AG04449 (cell line): ENCODE measurements at regions not wholly inside any gene's neighbourhood (a gene's known extent, or its start where the extent isn't known, plus 50 kb on each side); places are given as distances from the start of the nearest gene placed in this dataset.

Experiments used
- CTCF ChIA-PET: fragments of 350-600 bp; formaldehyde crosslinking; extraction: SDS; loops from one replicate; lab custom pipeline; 2021; ENCODE audit warnings: antibody characterized with exemption; lab: Yijun Ruan, JAX
- POLR2A ChIA-PET: fragments of 400-600, 350-600 bp; formaldehyde crosslinking; extraction: SDS; loops from one replicate; lab custom pipeline; 2020; ENCODE audit warnings: antibody characterized with exemption, inconsistent platforms; lab: Yijun Ruan, JAX
- DNase-seq: peaks from one replicate; pipeline ENCODE4 v3.0.0-alpha.2; 2010; ENCODE audit warnings: low read depth, low spot score
- H3K4me3 ChIP-seq: 2 replicates; pipeline ENCODE4 v1.5.1; 2011; ENCODE audit warnings: low read depth, mild to moderate bottlenecking, control low read depth, low read length
- CTCF ChIP-seq: IDR thresholded peaks from one replicate; pipeline ENCODE4 v1.5.1; 2011; ENCODE audit warnings: mild to moderate bottlenecking, moderate library complexity, low read length, control low read depth, inconsistent platforms; ENCODE audit not compliant: insufficient read depth; ENCODE audit errors: missing control alignments

- POLR2A ChIA-PET = interaction anchor here (0.7 kb wide), 1 partner anchor 9 kb away, joined by 4 read pairs; no protein-coding TSS in a partner anchor
- no peak for DNase-seq
- CTCF ChIA-PET = no interaction called here
- no peak overlapping the region for H3K4me3 ChIP-seq
- TF ChIP-seq CTCF = no peak
These were observed 386.5 kb downstream of the GADD45G start for GRCh38 chr9:89991204-89991790.

DNA sequence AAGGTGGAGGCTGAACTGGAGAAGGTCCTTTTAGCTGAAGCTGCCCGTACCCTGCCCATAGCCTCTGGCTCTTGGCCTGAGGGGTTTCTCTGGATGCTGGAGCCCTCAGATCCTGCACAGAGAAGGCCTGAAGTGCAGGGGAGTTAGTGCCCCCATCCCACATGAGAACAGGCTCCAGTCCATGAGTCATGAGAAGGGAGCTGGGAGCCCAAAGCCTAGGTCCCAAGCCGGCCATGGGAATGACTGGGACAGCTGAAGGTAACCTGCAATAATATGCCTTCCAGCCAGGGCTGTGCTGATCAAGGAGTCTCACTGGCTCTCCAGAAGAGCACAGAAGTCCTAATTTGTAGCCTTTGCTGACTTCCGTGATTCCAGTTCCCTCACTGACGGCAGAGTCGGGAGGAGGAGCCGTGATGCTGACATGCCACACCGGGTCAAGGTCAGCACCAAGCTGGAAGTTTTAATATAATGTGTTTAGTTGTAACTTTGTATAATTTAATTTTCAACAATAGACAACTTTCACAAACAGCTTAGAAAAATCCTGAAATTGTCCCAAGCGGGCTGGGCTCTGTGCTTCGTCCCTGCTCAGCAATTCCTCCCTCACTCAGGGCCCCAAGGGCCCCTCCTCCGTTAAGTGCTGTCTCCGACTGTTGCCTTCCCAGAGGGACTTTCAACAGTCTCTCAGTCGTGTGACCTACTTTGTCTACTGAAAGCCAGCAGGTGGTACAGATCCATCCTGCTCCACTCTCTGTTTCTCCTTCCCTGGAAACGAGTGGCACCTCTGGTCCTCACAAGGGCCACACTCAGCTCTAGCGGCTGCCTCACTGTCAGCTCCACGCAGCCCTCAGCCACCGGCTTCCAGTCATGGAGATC lies 387.8 kb downstream of the GADD45G start:
- CTCF ChIA-PET = interaction anchor here (1.3 kb wide), 1 partner anchor 390 kb away, joined by 3 read pairs; no protein-coding TSS in a partner anchor
- no peak for DNase-seq
- POLR2A ChIA-PET = no interaction called here
- no peak overlapping the region for H3K4me3 ChIP-seq
- TF ChIP-seq CTCF = no peak

DNA sequence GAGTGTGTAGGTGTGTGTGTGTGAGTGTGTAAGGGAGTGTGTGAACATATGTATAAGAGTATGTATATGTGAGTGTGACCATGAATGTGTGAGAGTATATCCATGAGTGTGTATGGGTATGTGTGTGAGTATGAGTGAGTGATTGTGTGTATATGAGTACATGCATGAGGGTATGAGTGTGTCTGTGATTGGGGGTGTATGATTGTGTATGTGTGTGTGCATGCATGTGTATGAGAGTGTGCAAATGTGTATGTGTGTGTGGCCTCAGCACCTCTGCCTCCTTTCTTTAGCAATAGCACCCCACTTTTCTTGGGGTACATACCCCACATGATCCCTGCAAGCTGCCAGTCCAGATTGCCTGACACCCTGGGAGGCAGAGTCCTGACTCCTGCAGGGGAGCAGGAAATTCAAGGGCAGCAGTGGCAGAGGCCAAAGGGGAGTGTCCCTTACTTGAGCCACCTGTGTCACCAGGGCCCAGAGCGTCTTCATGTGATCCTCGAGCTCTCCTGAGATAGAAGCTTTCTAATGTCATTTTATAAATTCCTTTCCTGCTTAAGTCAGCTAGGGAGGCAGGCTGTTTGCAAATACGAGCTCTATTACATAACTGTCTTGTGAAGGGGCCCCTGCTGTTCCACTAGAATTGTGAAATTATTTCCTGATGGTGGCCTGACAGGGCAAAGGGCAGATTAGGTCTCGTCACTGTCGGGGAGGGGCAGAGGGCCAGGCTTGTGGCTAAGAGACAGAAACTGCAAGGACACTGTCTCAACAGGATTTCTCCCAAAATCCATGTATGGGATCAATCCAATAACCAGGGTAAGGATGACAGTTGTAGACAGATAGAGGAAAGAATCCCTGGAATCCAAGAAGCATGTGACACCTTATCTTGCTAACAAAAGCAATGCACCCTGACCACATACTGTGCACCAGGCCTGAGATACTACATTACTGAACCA lies 389.1 kb downstream of the GADD45G start:
- no peak overlapping the region for H3K4me3 ChIP-seq
- ChIA-PET CTCF (interaction anchor here (1.0 kb wide), 1 partner anchor 390 kb away, joined by 3 read pairs; no protein-coding TSS in a partner anchor), POLR2A (no interaction called here)
- TF ChIP-seq CTCF = no peak
- no peak for DNase-seq

- ChIA-PET POLR2A (no interaction called here), CTCF (interaction anchor here (1.3 kb wide), 1 partner anchor 12 kb away, joined by 4 read pairs; no protein-coding TSS in a partner anchor)
- no peak for DNase-seq
- no peak overlapping the region for H3K4me3 ChIP-seq
- no peak for TF ChIP-seq CTCF
These were observed 390.3 kb downstream of the GADD45G start for GRCh38 chr9:89994988-89995613.

DNA sequence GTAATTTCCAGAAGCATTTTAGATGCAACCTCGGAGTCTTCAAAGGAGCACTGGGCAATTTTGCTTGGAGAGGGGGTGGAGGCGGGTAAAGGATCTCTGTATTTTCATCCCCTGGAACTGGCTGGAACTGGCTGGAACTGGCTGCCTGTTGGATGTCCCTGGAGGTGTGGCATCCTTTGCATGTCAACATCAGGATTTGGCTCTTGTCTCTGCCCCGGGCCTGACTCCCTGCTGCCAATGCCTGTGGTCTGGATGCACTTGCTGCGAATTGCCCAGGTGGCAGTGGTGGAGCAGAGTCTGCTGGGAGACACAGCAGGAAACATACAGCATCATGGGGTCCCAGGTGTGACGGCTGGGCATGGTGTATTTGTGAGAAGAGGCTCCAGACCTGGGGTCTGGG lies 391.3 kb downstream of the GADD45G start:
- DNase-seq = no peak
- CTCF ChIA-PET = interaction anchor here (1.3 kb wide), 1 partner anchor 11 kb away, joined by 4 read pairs; no protein-coding TSS in a partner anchor
- POLR2A ChIA-PET = no interaction called here
- H3K4me3 ChIP-seq = no peak overlapping the region
- no peak for TF ChIP-seq CTCF
